Ramos (cell line): ENCODE measurements at regions not wholly inside any gene's neighbourhood (a gene's known extent, or its start where the extent isn't known, plus 50 kb on each side); places are given as distances from the start of the nearest gene placed in this dataset.
"Not testable (repeated sequence)": the region's sequence is repeated elsewhere in the genome, so short reads cannot be mapped to it uniquely, and the experiment has no call there.

Source experiments
- in situ Hi-C: fragments of 300-500 bp; cut with MboI; formaldehyde crosslinking; loops from one replicate; pipeline ENCODE4 v1.14.3; 2022; ENCODE audit warnings: low sequenced_read_pairs; ENCODE audit not compliant: unreplicated experiment

- in situ Hi-C loops = no loop called here
Measured at GRCh38 chr3:159732172-159733111, 256.2 kb upstream of the IL12A start.

GRCh38 chr3:159733194-159733860, 255.3 kb upstream of the IL12A start:
- in situ Hi-C loops = no loop called here

GRCh38 chr3:159734681-159735080, 254.0 kb upstream of the IL12A start:
- in situ Hi-C loops = no loop called here

GRCh38 chr3:159739166-159739565, 249.5 kb upstream of the IL12A start:
- in situ Hi-C loops = no loop called here

- in situ Hi-C loops = no loop called here
Measured at GRCh38 chr3:159739969-159740368, 248.7 kb upstream of the IL12A start.

- in situ Hi-C loops = no loop called here
Measured at GRCh38 chr3:159741281-159741680, 247.4 kb upstream of the IL12A start.

- in situ Hi-C loops = no loop called here
Measured at GRCh38 chr3:159748425-159748824, 240.2 kb upstream of the IL12A start.

- in situ Hi-C loops = no loop called here
Measured at GRCh38 chr3:159749406-159749805, 239.2 kb upstream of the IL12A start.

- in situ Hi-C loops = no loop called here
Measured at GRCh38 chr3:159751146-159751545, 237.5 kb upstream of the IL12A start.

GRCh38 chr3:159751752-159752151, 236.9 kb upstream of the IL12A start:
- in situ Hi-C loops = no loop called here

GRCh38 chr3:159756279-159757207, 232.1 kb upstream of the IL12A start:
- in situ Hi-C loops = not testable (repeated sequence)

GRCh38 chr3:159757341-159758060, 231.1 kb upstream of the IL12A start:
- in situ Hi-C loops = no loop called here

- in situ Hi-C loops = no loop called here
Measured at GRCh38 chr3:159760046-159760445, 228.6 kb upstream of the IL12A start.

- in situ Hi-C loops = no loop called here
Measured at GRCh38 chr3:159761369-159761768, 227.3 kb upstream of the IL12A start.

- in situ Hi-C loops = no loop called here
Measured at GRCh38 chr3:159761848-159762635, 226.6 kb upstream of the IL12A start.

- in situ Hi-C loops = no loop called here
Measured at GRCh38 chr3:159763011-159763601, 225.5 kb upstream of the IL12A start.

GRCh38 chr3:159763602-159764489, 224.8 kb upstream of the IL12A start:
- in situ Hi-C loops = no loop called here
